ENCODE measurements at regions not wholly inside any gene's neighbourhood (a gene's known extent, or its start where the extent isn't known, plus 50 kb on each side); places are given as distances from the start of the nearest gene placed in this dataset.
"Not testable (repeated sequence)": the region's sequence is repeated elsewhere in the genome, so short reads cannot be mapped to it uniquely, and the experiment has no call there.

- not testable (repeated sequence) for TF ChIP-seq CTCF (conservative IDR thresholded peaks at IDR 0.05 in 1 of 2, IDR thresholded peaks at IDR 0.05 in 1 of 2; ENCODE audit: extremely low read depth in 1 of 2, insufficient read depth in 1 of 2, low read depth in 1 of 2, low read length in 2 of 2); EZH2 (IDR thresholded peaks at IDR 0.05; ENCODE audit: borderline replicate concordance, low read length)
Observed at GRCh38 chr11:12608678-12609077, 65.5 kb upstream of the TEAD1 start.

Data from mammary epithelial cell (primary cell).